ENCODE measurements at regions not wholly inside any gene's neighbourhood (a gene's known extent, or its start where the extent isn't known, plus 50 kb on each side); places are given as distances from the start of the nearest gene placed in this dataset.
"Not testable (repeated sequence)": the region's sequence is repeated elsewhere in the genome, so short reads cannot be mapped to it uniquely, and the experiment has no call there.

DNA sequence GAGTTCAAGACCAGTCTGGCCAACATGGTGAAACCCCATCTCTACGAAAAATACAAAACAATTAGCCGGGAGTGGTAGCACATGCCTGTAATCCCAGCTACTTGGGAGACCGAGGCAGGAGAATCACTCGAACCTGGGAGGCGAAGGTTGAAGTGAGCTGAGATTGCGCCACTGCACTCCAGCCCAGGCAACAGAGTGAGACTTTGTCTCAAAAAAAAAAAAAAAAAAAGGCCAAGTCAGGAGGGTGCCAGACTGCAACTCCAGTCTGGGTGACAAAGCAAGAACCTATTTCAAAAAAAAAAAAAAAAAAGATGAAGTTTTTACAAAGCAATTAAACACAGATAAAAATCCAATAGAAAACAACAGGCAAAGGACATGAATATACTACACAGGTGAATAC, 59.1 kb upstream of the NOTCH2NLA start:
- TF ChIP-seq, protein P1, sequence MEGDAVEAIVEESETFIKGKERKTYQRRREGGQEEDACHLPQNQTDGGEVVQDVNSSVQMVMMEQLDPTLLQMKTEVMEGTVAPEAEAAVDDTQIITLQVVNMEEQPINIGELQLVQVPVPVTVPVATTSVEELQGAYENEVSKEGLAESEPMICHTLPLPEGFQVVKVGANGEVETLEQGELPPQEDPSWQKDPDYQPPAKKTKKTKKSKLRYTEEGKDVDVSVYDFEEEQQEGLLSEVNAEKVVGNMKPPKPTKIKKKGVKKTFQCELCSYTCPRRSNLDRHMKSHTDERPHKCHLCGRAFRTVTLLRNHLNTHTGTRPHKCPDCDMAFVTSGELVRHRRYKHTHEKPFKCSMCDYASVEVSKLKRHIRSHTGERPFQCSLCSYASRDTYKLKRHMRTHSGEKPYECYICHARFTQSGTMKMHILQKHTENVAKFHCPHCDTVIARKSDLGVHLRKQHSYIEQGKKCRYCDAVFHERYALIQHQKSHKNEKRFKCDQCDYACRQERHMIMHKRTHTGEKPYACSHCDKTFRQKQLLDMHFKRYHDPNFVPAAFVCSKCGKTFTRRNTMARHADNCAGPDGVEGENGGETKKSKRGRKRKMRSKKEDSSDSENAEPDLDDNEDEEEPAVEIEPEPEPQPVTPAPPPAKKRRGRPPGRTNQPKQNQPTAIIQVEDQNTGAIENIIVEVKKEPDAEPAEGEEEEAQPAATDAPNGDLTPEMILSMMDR (IDR thresholded peaks at IDR 0.05), result not testable (repeated sequence)
- TF ChIP-seq POLR2A (IDR thresholded peaks at IDR 0.05), result not testable (repeated sequence)

Measured in testis (tissue), 2 donors.